ENCODE measurements at regions not wholly inside any gene's neighbourhood (a gene's known extent, or its start where the extent isn't known, plus 50 kb on each side); places are given as distances from the start of the nearest gene placed in this dataset.
"Not testable (repeated sequence)": the region's sequence is repeated elsewhere in the genome, so short reads cannot be mapped to it uniquely, and the experiment has no call there.

GRCh38 chr15:23924686-23925085, 237.6 kb upstream of the NDN start:
- DNase-seq (ENCODE audit: low spot score), result no peak

GRCh38 chr15:23954931-23955330, 267.8 kb upstream of the NDN start:
- no peak for DNase-seq (ENCODE audit: low spot score)

GRCh38 chr15:23983500-23984259, 296.6 kb upstream of the NDN start:
- no peak for DNase-seq (ENCODE audit: low spot score)

- no peak for DNase-seq (ENCODE audit: low spot score)
These were observed 307.2 kb upstream of the NDN start for GRCh38 chr15:23994273-23994672.

GRCh38 chr15:23998056-23998455, 311.0 kb upstream of the NDN start:
- no peak for DNase-seq (ENCODE audit: low spot score)

- DNase-seq (ENCODE audit: low spot score), result no peak
These were observed 321.4 kb upstream of the NDN start for GRCh38 chr15:24008476-24008875.

GRCh38 chr15:24017470-24017869, 330.4 kb upstream of the NDN start:
- DNase-seq (ENCODE audit: low spot score), result no peak

GRCh38 chr15:24039683-24040082, 352.6 kb upstream of the NDN start:
- no peak for DNase-seq (ENCODE audit: low spot score)

- DNase-seq (ENCODE audit: low spot score), result peak; percentile 37
These were observed 367.6 kb upstream of the NDN start for GRCh38 chr15:24054547-24055245.

GRCh38 chr15:24067733-24068501, 380.8 kb upstream of the NDN start:
- DNase-seq (ENCODE audit: low spot score), result no peak

GRCh38 chr15:24075420-24076089, 388.4 kb upstream of the NDN start:
- no peak for DNase-seq (ENCODE audit: low spot score)

GRCh38 chr15:24076090-24076784, 389.1 kb upstream of the NDN start:
- DNase-seq (ENCODE audit: low spot score), result no peak

- DNase-seq (ENCODE audit: low spot score), result no peak
These were observed 391.4 kb upstream of the NDN start for GRCh38 chr15:24078310-24079029.

- DNase-seq (ENCODE audit: low spot score), result not testable (repeated sequence)
These were observed 401.8 kb upstream of the NDN start for GRCh38 chr15:24088941-24089340.

- DNase-seq (ENCODE audit: low spot score), result not testable (repeated sequence)
These were observed 414.4 kb upstream of the NDN start for GRCh38 chr15:24101503-24101902.

- not testable (repeated sequence) for DNase-seq (ENCODE audit: low spot score)
These were observed 420.4 kb upstream of the NDN start for GRCh38 chr15:24107524-24107923.

GRCh38 chr15:24107948-24108347, 420.8 kb upstream of the NDN start:
- DNase-seq (ENCODE audit: low spot score), result not testable (repeated sequence)

- DNase-seq (ENCODE audit: low spot score), result not testable (repeated sequence)
These were observed 421.2 kb upstream of the NDN start for GRCh38 chr15:24108349-24108748.

- not testable (repeated sequence) for DNase-seq (ENCODE audit: low spot score)
These were observed 452.5 kb upstream of the NDN start for GRCh38 chr15:24139622-24140021.

- DNase-seq (ENCODE audit: low spot score), result not testable (repeated sequence)
These were observed 458.0 kb upstream of the NDN start for GRCh38 chr15:24145070-24145469.

GRCh38 chr15:24146251-24146650, 459.1 kb upstream of the NDN start:
- DNase-seq (ENCODE audit: low spot score), result no peak

All from LoVo (cell line).